ENCODE measurements at regions not wholly inside any gene's neighbourhood (a gene's known extent, or its start where the extent isn't known, plus 50 kb on each side); places are given as distances from the start of the nearest gene placed in this dataset.
"Not testable (repeated sequence)": the region's sequence is repeated elsewhere in the genome, so short reads cannot be mapped to it uniquely, and the experiment has no call there.

- TF ChIP-seq, protein P1, sequence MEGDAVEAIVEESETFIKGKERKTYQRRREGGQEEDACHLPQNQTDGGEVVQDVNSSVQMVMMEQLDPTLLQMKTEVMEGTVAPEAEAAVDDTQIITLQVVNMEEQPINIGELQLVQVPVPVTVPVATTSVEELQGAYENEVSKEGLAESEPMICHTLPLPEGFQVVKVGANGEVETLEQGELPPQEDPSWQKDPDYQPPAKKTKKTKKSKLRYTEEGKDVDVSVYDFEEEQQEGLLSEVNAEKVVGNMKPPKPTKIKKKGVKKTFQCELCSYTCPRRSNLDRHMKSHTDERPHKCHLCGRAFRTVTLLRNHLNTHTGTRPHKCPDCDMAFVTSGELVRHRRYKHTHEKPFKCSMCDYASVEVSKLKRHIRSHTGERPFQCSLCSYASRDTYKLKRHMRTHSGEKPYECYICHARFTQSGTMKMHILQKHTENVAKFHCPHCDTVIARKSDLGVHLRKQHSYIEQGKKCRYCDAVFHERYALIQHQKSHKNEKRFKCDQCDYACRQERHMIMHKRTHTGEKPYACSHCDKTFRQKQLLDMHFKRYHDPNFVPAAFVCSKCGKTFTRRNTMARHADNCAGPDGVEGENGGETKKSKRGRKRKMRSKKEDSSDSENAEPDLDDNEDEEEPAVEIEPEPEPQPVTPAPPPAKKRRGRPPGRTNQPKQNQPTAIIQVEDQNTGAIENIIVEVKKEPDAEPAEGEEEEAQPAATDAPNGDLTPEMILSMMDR (IDR thresholded peaks at IDR 0.05): not testable (repeated sequence)
- TF ChIP-seq POLR2A (IDR thresholded peaks at IDR 0.05); POLR2AphosphoS5 (IDR thresholded peaks at IDR 0.05); EP300 (IDR thresholded peaks at IDR 0.05; ENCODE audit: low read depth): not testable (repeated sequence)
Measured at GRCh38 chr16:32002496-32002895, 128.9 kb downstream of the ZNF267 start.

Data from transverse colon (tissue), 4 donors.